Upper lobe of right lung (tissue), 1 donor: ENCODE measurements at regions not wholly inside any gene's neighbourhood (a gene's known extent, or its start where the extent isn't known, plus 50 kb on each side); places are given as distances from the start of the nearest gene placed in this dataset.

Source experiments
- ATAC-seq: fragments of 200-7000 bp; cut with Tn5 transposase; one replicate; pipeline ENCODE4 v1.9.1; 2020; ENCODE audit warnings: mild to moderate bottlenecking, moderate library complexity
- DNase-seq: peaks from one replicate; pipeline ENCODE4 v3.0.0-alpha.2; 2020
- H3K27ac ChIP-seq: fragments of 200-600 bp; one replicate; pipeline ENCODE4 v1.8.0; 2022
- H3K27me3 ChIP-seq: fragments of 200-600 bp; one replicate; pipeline ENCODE4 v1.8.0; 2022; ENCODE audit warnings: mild to moderate bottlenecking
- H3K36me3 ChIP-seq: fragments of 200-600 bp; one replicate; pipeline ENCODE4 v1.8.0; 2022
- H3K4me1 ChIP-seq: fragments of 200-600 bp; one replicate; pipeline ENCODE4 v1.8.0; 2022
- H3K4me3 ChIP-seq: fragments of 200-600 bp; one replicate; pipeline ENCODE4 v1.8.0; 2022; ENCODE audit warnings: mild to moderate bottlenecking
- H3K9me3 ChIP-seq: fragments of 200-600 bp; one replicate; pipeline ENCODE4 v1.8.0; 2022
- CTCF ChIP-seq: fragments of 200-600 bp; IDR thresholded peaks from one replicate; pipeline ENCODE4 v1.8.0; 2022; ENCODE audit warnings: antibody characterized with exemption
- intact Hi-C: fragments of 100-400 bp; cut with DNase I; formaldehyde crosslinking; loops from one replicate; pipeline ENCODE4 v1.11.0; 2022
- donor health status: DM: no; HTN: yes; CAD: no; lungs with severe emphysema.

- no peaks in the 10 kb centered on the region for H3K36me3 ChIP-seq
- no peak overlapping the region for H3K27ac ChIP-seq
- intact Hi-C loops: no loop called here
- DNase-seq (no peak), ATAC-seq (no peak)
- H3K4me3 ChIP-seq: no peak overlapping the region
- peaks cover 17% of the 10 kb centered on the region for H3K4me1 ChIP-seq
- no peaks in the 10 kb centered on the region for H3K9me3 ChIP-seq
- no peaks in the 10 kb centered on the region for H3K27me3 ChIP-seq
- no peak for TF ChIP-seq CTCF
Observed at GRCh38 chr4:41460641-41461040, 77.3 kb upstream of the LIMCH1 start.

GRCh38 chr4:41461780-41462307 lies 76.1 kb upstream of the LIMCH1 start:
- H3K4me1 ChIP-seq: peaks cover 8% of the 10 kb centered on the region
- H3K27ac ChIP-seq: no peak overlapping the region
- no peaks in the 10 kb centered on the region for H3K9me3 ChIP-seq
- no peak overlapping the region for H3K4me3 ChIP-seq
- no peaks in the 10 kb centered on the region for H3K36me3 ChIP-seq
- TF ChIP-seq CTCF: no peak
- DNase-seq (no peak), ATAC-seq (no peak)
- intact Hi-C loops: no loop called here
- H3K27me3 ChIP-seq: no peaks in the 10 kb centered on the region

- H3K9me3 ChIP-seq: no peaks in the 10 kb centered on the region
- H3K4me1 ChIP-seq: peaks cover 6% of the 10 kb centered on the region
- no peak overlapping the region for H3K4me3 ChIP-seq
- DNase-seq: no peak
- H3K27ac ChIP-seq: no peak overlapping the region
- H3K27me3 ChIP-seq: no peaks in the 10 kb centered on the region
- no peak for ATAC-seq
- no peaks in the 10 kb centered on the region for H3K36me3 ChIP-seq
- intact Hi-C loops: no loop called here
- TF ChIP-seq CTCF: no peak
Observed at GRCh38 chr4:41465146-41465761, 72.7 kb upstream of the LIMCH1 start.

- Histone ChIP-seq H3K4me3 (no peak overlapping the region), H3K27me3 (no peaks in the 10 kb centered on the region), H3K4me1 (no peaks in the 10 kb centered on the region), H3K9me3 (no peaks in the 10 kb centered on the region), H3K36me3 (no peaks in the 10 kb centered on the region), H3K27ac (no peak overlapping the region)
- TF ChIP-seq CTCF: no peak
- ATAC-seq: no peak
- intact Hi-C loops: no loop called here
- DNase-seq: no peak
Observed at GRCh38 chr4:41466249-41466648, 71.7 kb upstream of the LIMCH1 start.

GRCh38 chr4:41468122-41468521 lies 69.8 kb upstream of the LIMCH1 start:
- Histone ChIP-seq H3K27me3 (no peaks in the 10 kb centered on the region), H3K27ac (no peak overlapping the region), H3K36me3 (no peaks in the 10 kb centered on the region), H3K4me1 (no peaks in the 10 kb centered on the region), H3K4me3 (no peak overlapping the region), H3K9me3 (no peaks in the 10 kb centered on the region)
- DNase-seq (no peak), ATAC-seq (no peak)
- intact Hi-C loops: no loop called here
- no peak for TF ChIP-seq CTCF
